Fibroblast of upper back skin (primary cell): ENCODE measurements at regions not wholly inside any gene's neighbourhood (a gene's known extent, or its start where the extent isn't known, plus 50 kb on each side); places are given as distances from the start of the nearest gene placed in this dataset.
"Not testable (repeated sequence)": the region's sequence is repeated elsewhere in the genome, so short reads cannot be mapped to it uniquely, and the experiment has no call there.

Source experiments
- DNase-seq: peaks from one replicate; pipeline ENCODE4 v3.0.0-alpha.2; 2013

- no peak for DNase-seq
These were observed 106.6 kb upstream of the CTBP2 start for GRCh38 chr10:125266966-125267365.

GRCh38 chr10:125266541-125266940 is 106.2 kb upstream of the CTBP2 start:
- DNase-seq, result no peak

- no peak for DNase-seq
These were observed 105.2 kb upstream of the CTBP2 start for GRCh38 chr10:125265579-125265955.

- DNase-seq, result no peak
These were observed 104.6 kb upstream of the CTBP2 start for GRCh38 chr10:125264757-125265578.

GRCh38 chr10:125264091-125264490 is 103.7 kb upstream of the CTBP2 start:
- peak; percentile 1 for DNase-seq

- peak; percentile 48 for DNase-seq
These were observed 103.2 kb upstream of the CTBP2 start for GRCh38 chr10:125263551-125263950.

GRCh38 chr10:125262920-125263319 is 102.6 kb upstream of the CTBP2 start:
- no peak for DNase-seq

GRCh38 chr10:125262409-125262808 is 102.0 kb upstream of the CTBP2 start:
- DNase-seq, result no peak

- DNase-seq, result no peak
These were observed 101.3 kb upstream of the CTBP2 start for GRCh38 chr10:125261491-125262186.

GRCh38 chr10:125260260-125260659 is 99.9 kb upstream of the CTBP2 start:
- no peak for DNase-seq

- DNase-seq, result no peak
These were observed 99.3 kb upstream of the CTBP2 start for GRCh38 chr10:125259651-125260050.

- no peak for DNase-seq
These were observed 98.3 kb upstream of the CTBP2 start for GRCh38 chr10:125258676-125259075.

- no peak for DNase-seq
These were observed 97.3 kb upstream of the CTBP2 start for GRCh38 chr10:125257521-125258108.

GRCh38 chr10:125256026-125256425 is 95.7 kb upstream of the CTBP2 start:
- no peak for DNase-seq

GRCh38 chr10:125252937-125253336 is 92.6 kb upstream of the CTBP2 start:
- no peak for DNase-seq

GRCh38 chr10:125250834-125251233 is 90.5 kb upstream of the CTBP2 start:
- not testable (repeated sequence) for DNase-seq

GRCh38 chr10:125249948-125250347 is 89.6 kb upstream of the CTBP2 start:
- DNase-seq, result no peak

GRCh38 chr10:125248489-125248888 is 88.1 kb upstream of the CTBP2 start:
- DNase-seq, result no peak

GRCh38 chr10:125247576-125247975 is 87.2 kb upstream of the CTBP2 start:
- no peak for DNase-seq

GRCh38 chr10:125243532-125244253 is 83.3 kb upstream of the CTBP2 start:
- DNase-seq, result peak; percentile 21

- no peak for DNase-seq
These were observed 78.3 kb upstream of the CTBP2 start for GRCh38 chr10:125238682-125239081.

GRCh38 chr10:125236091-125236490 is 75.7 kb upstream of the CTBP2 start:
- no peak for DNase-seq
